Brain microvascular endothelial cell (primary cell): ENCODE measurements at regions not wholly inside any gene's neighbourhood (a gene's known extent, or its start where the extent isn't known, plus 50 kb on each side); places are given as distances from the start of the nearest gene placed in this dataset.

Experiments used
- DNase-seq: peaks from one replicate; pipeline ENCODE4 v3.0.0-alpha.2; 2020
- H3K27ac ChIP-seq: fragments of 250-450 bp; sonication (Bioruptor Pico); 2 replicates; pipeline ENCODE4 v1.5.1; 2020; ENCODE audit warnings: mild to moderate bottlenecking, moderate library complexity
- H3K27me3 ChIP-seq: fragments of 250-450 bp; sonication (Bioruptor Pico); replicated peaks from 2 replicates; pipeline ENCODE4 v1.5.1; 2020; ENCODE audit warnings: mild to moderate bottlenecking
- H3K36me3 ChIP-seq: fragments of 250-450 bp; sonication (Bioruptor Pico); replicated peaks from 2 replicates; pipeline ENCODE4 v1.5.1; 2020; ENCODE audit warnings: mild to moderate bottlenecking
- H3K4me3 ChIP-seq: 2 replicates; pipeline ENCODE4 v1.5.1; 2011; ENCODE audit warnings: low read depth, mild to moderate bottlenecking, control low read depth, low read length, moderate library complexity
- in situ Hi-C: cut with HindIII; loops from 2 replicates; pipeline ENCODE4 v1.10.0; 2017; ENCODE audit warnings: low sequenced_read_pairs, low pct_ligation_motif_present
- TF ChIP-seq, protein P1 (sequence below): IDR thresholded peaks from 2 replicates; pipeline ENCODE4 v1.5.1; 2011; ENCODE audit warnings: low read depth, mild to moderate bottlenecking, moderate library complexity, low read length, control low read depth, inconsistent platforms; ENCODE audit errors: missing control alignments

DNA sequence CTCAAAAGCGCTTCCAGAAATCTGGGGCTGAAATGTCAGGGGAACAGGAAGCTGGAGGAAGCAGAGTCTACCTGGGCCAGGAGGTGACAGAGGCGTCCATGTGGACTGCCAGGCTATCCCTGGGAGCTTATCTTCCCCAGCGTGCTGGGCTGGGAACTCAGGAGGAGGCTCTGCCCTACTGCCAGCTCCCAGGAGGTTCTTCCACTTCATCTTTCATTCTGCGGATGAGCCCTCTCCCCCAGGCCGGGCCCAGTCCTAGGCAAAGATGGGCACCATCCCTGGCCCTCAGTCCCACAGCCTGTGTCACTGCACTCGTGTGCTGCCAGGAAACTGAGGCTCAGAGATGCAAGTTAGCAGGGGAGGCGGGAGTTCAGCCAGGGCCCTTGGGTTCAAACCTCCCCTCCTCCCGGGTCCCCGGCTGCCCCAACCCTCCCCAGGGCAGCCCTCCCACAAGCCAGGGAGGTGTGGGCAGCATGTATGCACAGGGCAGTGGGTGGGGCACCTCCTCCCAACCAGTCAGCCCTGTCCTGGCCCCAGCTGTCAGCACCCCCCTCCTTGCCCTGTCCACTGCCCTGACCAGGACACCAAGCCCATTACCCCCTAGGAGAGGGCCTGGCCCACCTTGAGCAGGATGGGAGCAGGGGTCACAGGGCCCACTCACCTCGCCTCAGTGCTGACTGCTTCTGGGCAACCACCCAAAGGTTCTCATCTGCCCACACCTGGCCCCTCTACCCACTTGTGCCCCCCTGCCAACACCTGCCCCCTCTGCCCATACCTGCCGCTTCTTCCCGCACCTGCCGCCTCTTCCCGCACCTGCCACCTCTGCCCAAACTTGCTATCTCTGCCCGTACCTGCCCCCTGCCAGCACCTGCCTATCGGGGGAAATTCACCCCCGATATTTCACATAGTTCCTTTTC, 226.0 kb downstream of the NPHP4 start:
- Histone ChIP-seq H3K27me3 (no peaks in the 10 kb centered on the region), H3K36me3 (no peaks in the 10 kb centered on the region), H3K27ac (no peak overlapping the region), H3K4me3 (no peak overlapping the region)
- in situ Hi-C loops = no loop called here
- TF ChIP-seq, protein P1, sequence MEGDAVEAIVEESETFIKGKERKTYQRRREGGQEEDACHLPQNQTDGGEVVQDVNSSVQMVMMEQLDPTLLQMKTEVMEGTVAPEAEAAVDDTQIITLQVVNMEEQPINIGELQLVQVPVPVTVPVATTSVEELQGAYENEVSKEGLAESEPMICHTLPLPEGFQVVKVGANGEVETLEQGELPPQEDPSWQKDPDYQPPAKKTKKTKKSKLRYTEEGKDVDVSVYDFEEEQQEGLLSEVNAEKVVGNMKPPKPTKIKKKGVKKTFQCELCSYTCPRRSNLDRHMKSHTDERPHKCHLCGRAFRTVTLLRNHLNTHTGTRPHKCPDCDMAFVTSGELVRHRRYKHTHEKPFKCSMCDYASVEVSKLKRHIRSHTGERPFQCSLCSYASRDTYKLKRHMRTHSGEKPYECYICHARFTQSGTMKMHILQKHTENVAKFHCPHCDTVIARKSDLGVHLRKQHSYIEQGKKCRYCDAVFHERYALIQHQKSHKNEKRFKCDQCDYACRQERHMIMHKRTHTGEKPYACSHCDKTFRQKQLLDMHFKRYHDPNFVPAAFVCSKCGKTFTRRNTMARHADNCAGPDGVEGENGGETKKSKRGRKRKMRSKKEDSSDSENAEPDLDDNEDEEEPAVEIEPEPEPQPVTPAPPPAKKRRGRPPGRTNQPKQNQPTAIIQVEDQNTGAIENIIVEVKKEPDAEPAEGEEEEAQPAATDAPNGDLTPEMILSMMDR = no peak
- DNase-seq = no peak

DNA sequence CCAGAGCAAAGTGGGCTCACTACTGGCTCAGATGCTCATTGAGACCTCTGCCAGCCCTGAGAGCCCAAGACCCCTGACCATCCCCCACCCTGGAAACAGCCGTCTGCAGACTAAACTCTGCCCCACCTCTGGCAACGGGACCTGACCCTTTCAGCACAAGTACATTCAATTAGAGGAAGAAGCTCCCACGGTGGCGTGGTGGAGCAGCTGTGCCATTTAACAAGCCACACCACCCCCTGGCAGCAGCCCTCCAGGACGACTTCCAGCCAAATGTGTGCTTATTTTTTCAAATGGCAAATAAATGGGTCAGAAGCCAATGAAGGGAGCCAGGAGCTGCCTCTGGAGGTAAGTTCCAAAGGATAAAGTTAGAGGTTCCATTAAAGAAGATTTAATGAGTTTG, 226.7 kb downstream of the NPHP4 start:
- in situ Hi-C loops = no loop called here
- Histone ChIP-seq H3K27ac (no peak overlapping the region), H3K36me3 (no peaks in the 10 kb centered on the region), H3K27me3 (no peaks in the 10 kb centered on the region), H3K4me3 (no peak overlapping the region)
- TF ChIP-seq, protein P1 = no peak
- no peak for DNase-seq

DNA sequence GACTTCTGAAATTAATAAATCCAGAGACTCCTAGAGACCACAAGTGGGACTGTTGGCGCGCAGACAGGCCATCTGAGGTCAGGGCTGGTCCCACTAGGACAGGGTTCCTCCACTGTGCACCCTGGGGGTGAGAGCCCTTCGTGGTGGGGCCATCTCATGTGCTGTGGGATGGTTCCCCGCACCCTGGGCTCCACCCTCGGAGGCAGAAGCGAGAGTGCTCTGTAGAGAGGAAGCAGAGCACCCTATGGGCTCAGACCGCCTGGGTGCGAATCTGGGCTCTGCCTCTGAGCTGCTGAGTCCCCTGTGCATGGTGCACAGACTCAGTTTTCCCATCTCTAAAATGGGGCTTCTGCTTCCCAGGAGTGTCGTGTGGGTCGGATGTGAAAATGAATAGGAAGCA, 227.3 kb downstream of the NPHP4 start:
- H3K36me3 ChIP-seq = no peaks in the 10 kb centered on the region
- TF ChIP-seq, protein P1 = no peak
- in situ Hi-C loops = no loop called here
- H3K27ac ChIP-seq = no peak overlapping the region
- H3K27me3 ChIP-seq = no peaks in the 10 kb centered on the region
- no peak overlapping the region for H3K4me3 ChIP-seq
- DNase-seq = no peak

DNA sequence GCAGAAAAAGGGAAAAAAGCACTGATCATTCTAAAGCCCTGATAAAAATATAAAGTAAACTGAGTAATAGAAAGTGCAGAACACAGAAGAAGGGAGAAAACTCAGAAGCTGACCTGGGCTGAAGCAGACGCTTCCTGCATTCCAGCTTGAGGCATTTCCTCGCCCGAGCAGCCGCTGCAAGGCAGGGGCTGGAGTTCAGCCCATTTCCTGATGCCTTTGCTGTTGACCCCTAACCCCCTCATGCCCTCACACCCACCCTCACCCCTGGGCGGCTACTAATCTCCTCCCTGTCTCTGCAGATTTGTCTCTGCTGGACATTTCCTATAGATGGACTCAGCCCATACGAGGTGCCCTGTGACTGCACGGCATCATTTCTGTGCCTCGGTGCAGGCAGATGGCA, 227.8 kb downstream of the NPHP4 start:
- H3K27ac ChIP-seq = no peak overlapping the region
- TF ChIP-seq, protein P1 = no peak
- H3K27me3 ChIP-seq = no peaks in the 10 kb centered on the region
- in situ Hi-C loops = no loop called here
- no peaks in the 10 kb centered on the region for H3K36me3 ChIP-seq
- H3K4me3 ChIP-seq = no peak overlapping the region
- DNase-seq = no peak

DNA sequence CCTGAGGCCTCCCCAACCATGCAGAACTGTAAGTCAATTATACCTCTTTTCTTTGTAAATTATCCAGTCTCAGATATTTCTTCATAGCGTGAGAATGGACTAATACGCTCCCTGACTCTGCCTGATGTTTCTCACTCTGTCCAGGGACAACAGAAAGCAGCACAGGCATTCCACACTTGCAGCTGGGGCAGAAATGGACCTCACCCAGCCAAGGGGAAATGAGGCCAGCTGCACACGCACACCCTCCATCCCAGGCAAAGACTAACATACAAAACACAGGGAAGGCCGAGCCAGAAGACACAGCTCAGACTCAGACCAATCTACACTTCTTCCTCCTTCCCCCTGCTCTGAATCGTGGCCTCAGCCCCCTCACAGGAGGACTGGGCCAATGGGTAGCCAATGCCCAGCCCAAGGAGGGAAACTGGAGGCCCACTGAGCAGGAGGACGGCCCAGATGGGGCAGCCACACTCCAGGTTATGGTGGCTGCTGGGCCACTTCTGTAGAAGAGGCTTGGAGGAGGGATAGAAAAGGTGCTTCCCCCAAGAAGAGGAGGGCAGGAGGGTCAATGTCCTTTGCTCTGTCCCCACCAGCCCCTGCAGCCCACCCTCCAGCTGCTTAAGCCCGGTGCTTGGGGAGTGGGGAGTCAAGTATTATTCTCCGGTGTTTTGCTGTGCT, 228.4 kb downstream of the NPHP4 start:
- no peak overlapping the region for H3K27ac ChIP-seq
- TF ChIP-seq, protein P1 = no peak
- H3K4me3 ChIP-seq = no peak overlapping the region
- H3K27me3 ChIP-seq = no peaks in the 10 kb centered on the region
- no peak for DNase-seq
- in situ Hi-C loops = no loop called here
- no peaks in the 10 kb centered on the region for H3K36me3 ChIP-seq
